Cardiac fibroblast (primary cell): ENCODE measurements at regions not wholly inside any gene's neighbourhood (a gene's known extent, or its start where the extent isn't known, plus 50 kb on each side); places are given as distances from the start of the nearest gene placed in this dataset.

Experiments
- DNase-seq, 2 donors: peaks; one replicate each; pipeline versions ENCODE4 v3.0.0 to v3.0.0-alpha.2; 2010; ENCODE audit warnings: low read depth in 2 of 2
- H3K4me3 ChIP-seq, 2 donors: replicated peaks in 1 of 2; 1 replicate in 1 of 2; 2 replicates in 1 of 2; pipeline ENCODE4 v1.5.1; 2011; ENCODE audit warnings: low read depth in 2 of 2, low read length in 2 of 2, mild to moderate bottlenecking in 2 of 2, moderate library complexity in 1 of 2
- TF ChIP-seq, protein P1 (sequence below): IDR thresholded peaks from one replicate; pipeline ENCODE4 v1.5.1; 2011; ENCODE audit warnings: low read depth, mild to moderate bottlenecking, low read length, inconsistent platforms

DNA sequence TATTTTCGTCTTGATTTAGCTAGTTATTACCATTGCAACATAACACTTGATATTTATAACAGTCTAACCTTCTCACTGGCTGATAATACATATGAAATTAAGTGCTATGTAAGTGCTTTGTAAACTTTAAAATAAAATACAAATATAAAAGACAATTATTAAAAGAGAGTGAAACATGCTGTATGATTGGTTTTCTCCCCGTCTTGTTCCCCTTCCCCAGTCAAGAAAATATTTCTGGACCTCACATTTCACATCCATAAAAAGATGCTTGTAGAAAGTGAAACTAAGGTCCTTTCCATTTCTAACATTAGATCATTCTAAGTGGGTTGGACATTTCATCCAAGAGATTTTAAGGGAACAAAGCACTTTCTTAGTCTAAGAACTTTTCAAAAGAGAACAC lies 310.2 kb upstream of the LRATD1 start:
- no peak overlapping the region for H3K4me3 ChIP-seq
- TF ChIP-seq, protein P1, sequence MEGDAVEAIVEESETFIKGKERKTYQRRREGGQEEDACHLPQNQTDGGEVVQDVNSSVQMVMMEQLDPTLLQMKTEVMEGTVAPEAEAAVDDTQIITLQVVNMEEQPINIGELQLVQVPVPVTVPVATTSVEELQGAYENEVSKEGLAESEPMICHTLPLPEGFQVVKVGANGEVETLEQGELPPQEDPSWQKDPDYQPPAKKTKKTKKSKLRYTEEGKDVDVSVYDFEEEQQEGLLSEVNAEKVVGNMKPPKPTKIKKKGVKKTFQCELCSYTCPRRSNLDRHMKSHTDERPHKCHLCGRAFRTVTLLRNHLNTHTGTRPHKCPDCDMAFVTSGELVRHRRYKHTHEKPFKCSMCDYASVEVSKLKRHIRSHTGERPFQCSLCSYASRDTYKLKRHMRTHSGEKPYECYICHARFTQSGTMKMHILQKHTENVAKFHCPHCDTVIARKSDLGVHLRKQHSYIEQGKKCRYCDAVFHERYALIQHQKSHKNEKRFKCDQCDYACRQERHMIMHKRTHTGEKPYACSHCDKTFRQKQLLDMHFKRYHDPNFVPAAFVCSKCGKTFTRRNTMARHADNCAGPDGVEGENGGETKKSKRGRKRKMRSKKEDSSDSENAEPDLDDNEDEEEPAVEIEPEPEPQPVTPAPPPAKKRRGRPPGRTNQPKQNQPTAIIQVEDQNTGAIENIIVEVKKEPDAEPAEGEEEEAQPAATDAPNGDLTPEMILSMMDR: no peak
- DNase-seq: no peak

DNA sequence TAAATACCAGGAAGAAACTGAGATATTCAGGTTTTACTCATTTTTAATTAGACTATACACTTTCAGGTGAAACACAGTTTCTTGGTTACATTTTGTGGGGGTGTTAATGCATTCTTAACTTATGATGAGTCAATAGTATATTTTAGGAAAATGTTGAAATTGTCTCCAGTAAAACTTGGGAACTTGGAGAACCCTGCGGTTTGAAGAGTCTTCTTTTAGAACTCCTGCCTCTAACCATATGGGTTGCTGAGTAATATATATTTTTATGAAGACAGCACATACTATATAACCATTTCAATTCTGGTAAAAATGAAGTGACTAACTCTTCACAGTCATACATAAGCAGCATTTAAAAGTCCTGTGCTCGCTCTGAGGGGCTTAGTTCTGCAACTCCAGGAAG lies 308.2 kb upstream of the LRATD1 start:
- H3K4me3 ChIP-seq: no peak overlapping the region
- DNase-seq: peak in 1 of 2 donors; percentile 47
- TF ChIP-seq, protein P1: no peak

DNA sequence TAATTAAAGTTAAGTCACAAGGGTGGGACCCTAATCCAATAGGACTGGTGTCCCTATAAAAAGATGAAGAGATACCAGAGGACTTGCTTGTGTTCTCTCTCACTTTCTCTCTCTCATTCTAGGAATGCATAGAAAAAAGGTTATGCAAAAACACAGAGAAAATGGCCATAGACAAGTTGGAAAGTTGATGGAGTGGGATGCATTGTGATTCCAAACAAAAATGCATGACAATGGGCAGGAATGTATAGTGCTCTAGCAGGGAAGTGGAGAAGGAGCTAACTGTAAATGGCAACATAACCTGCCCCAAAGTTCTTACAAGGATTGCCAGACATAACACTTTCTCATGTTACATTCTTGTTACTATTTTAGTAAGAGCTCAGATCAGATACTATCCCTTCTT lies 301.6 kb upstream of the LRATD1 start:
- DNase-seq: no peak
- TF ChIP-seq, protein P1: no peak
- no peak overlapping the region for H3K4me3 ChIP-seq

DNA sequence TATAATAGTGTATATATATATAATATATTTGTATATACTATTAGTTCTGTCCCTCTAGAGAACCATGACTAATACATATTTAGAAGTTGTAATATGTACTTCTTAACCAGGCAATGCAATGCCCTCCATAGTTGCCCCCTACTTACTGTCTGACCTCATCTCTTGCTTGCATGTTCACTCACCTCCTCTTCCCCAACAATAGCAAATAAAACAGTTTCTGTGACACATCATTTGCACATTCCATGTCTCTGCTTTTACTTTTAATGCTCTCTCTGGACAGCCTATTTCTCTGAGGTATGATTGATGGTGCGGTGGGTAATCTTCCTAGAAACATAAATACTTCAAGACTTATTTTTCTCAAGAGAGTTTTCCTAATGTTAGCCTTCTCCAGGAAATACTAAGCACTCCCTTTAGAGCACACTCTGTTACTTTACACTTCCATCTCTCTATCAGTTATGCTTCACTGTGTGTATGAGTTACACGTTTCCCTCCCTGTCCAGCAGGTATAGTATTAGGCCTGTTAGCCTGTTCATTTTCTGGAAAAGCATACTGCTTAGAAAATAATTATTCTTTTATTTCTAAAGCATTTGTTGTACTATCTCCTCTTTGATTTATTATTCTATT lies 295.6 kb upstream of the LRATD1 start:
- no peak for DNase-seq
- TF ChIP-seq, protein P1: no peak
- H3K4me3 ChIP-seq: no peak overlapping the region

DNA sequence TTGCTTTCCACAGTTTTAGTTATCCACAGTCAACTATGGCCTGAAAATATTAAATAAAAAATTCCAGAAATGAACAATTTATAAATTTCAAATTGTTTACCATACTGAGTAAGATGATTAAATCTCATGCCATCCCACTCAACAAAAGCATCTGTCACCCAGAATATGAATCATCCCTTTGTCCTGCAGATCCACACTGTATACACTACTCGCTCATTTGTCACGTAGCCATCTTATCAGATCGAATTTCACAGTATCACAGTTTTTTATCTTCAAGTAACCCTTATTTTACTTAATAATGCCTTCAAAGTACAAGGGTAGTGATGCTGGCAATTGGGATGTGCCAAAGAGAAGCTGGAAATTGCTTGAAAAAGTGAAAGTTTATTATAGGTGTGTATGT lies 291.8 kb upstream of the LRATD1 start:
- DNase-seq: no peak
- TF ChIP-seq, protein P1: no peak

DNA sequence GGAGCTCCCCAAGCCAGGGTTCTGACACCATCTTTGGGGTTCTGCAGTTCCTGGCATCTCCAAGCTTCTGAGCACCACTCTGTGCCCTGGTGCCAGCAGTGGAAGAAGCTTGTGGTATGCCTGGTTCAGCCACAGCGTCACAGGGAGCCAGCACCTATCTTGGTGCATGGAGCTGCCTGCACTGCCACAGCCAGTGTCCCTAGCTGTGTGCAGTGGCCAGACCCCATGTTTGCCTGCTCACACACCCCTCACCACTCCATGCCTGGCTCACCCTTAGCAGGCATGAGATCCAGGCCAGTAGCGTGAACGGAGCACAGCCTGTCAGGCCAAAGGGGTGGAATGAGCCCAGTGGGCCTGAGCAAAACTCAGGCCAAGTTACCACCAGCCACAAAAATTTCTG lies 290.2 kb upstream of the LRATD1 start:
- TF ChIP-seq, protein P1: no peak
- DNase-seq: no peak
- H3K4me3 ChIP-seq: no peak overlapping the region

More for the DNA sequence above, 291.8 kb upstream of the LRATD1 start:
- H3K4me3 ChIP-seq: no peak overlapping the region

DNA sequence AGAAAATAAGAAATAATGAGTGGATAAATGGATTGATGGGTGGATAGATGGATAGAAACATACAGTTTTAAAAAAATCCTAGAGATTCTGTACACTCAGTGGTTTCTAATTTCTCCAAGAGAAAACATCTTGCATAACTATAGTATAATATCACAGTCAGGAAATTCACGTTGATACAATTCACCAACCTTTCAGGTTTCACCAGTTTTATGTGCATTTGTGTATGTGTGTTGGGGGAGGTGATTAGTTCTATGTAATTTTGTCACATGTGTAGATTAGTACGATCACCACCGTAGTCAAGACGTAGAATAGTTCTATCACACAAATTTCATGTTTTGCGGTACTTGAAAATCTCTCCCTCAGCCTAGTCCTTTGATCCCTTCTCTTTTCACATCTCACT lies 288.2 kb upstream of the LRATD1 start:
- no peak overlapping the region for H3K4me3 ChIP-seq
- TF ChIP-seq, protein P1: no peak
- DNase-seq: no peak
